ENCODE measurements at regions not wholly inside any gene's neighbourhood (a gene's known extent, or its start where the extent isn't known, plus 50 kb on each side); places are given as distances from the start of the nearest gene placed in this dataset.

DNA sequence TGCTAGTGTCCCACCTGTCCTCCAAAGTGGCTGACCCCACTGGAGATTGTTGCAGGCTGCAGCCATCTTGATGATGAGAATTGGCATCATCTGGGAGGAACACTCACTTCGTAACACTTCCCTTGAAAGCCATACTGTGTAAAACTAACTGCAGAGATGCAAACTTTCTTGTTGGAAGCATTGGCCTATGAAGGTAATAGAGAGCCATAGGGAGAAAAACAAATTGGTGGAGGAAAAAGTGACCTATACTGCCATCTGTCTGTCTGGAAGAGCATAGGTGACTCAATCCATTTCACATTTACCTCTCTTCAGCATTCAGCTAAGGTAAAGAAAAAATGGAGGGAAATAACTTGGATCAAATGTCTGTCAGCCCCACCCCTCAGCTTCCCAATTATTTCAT is 473.4 kb downstream of the NTRK2 start:
- no peak for DNase-seq (ENCODE audit: extremely low read depth, low read depth)
- TF ChIP-seq CTCF (IDR thresholded peaks at IDR 0.05; ENCODE audit: low read depth, low read length), result peak; percentile 25

- no peak for DNase-seq (ENCODE audit: extremely low read depth, low read depth)
- TF ChIP-seq CTCF (IDR thresholded peaks at IDR 0.05; ENCODE audit: low read depth, low read length), result no peak
Measured at GRCh38 chr9:85142496-85142911, 473.0 kb downstream of the NTRK2 start.

DNA sequence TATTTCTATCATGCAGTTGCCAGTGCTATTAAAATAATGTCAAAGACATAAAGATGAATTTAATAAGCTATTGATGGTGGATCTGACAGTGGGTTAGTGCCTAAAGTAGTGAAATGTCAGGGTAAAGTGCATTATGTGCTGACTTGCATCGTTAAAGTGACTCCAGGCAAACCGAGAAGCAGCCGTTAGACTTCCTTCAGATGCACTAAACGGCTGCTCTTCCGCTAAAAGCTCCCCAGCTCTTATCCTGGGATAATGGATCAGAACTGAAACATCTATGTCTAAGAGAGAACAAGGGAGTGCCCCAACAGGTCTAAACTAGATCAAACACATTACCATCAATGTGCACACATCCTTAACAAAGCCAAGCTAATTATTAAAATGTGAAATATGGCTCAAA is 468.2 kb downstream of the NTRK2 start:
- DNase-seq (ENCODE audit: extremely low read depth, low read depth), result no peak
- TF ChIP-seq CTCF (IDR thresholded peaks at IDR 0.05; ENCODE audit: low read depth, low read length), result no peak

- TF ChIP-seq CTCF (IDR thresholded peaks at IDR 0.05; ENCODE audit: low read depth, low read length), result no peak
- DNase-seq (ENCODE audit: extremely low read depth, low read depth), result no peak
Measured at GRCh38 chr9:85136987-85137386, 467.5 kb downstream of the NTRK2 start.

- no peak for DNase-seq (ENCODE audit: extremely low read depth, low read depth)
- TF ChIP-seq CTCF (IDR thresholded peaks at IDR 0.05; ENCODE audit: low read depth, low read length), result no peak
Measured at GRCh38 chr9:85136507-85136906, 467.0 kb downstream of the NTRK2 start.

DNA sequence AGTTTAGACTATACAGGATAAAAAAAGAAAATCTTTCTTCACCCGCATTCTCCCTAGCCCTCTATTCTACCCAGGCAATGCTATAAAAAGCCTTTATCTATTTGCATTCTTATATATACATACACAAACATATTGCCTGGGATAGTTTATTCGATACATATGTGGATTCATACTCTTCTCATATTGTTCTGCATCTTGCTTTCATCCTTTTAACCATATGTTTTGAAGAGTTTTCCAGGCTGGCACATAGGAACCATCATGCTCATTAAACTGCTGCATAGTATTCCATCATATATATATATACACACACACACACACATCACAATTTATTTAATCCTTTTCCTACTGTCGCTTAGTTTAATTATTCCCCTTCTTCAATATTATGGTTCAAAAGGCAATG is 461.2 kb downstream of the NTRK2 start:
- DNase-seq (ENCODE audit: extremely low read depth, low read depth), result no peak
- TF ChIP-seq CTCF (IDR thresholded peaks at IDR 0.05; ENCODE audit: low read depth, low read length), result no peak

GRCh38 chr9:85130260-85130659 is 460.7 kb downstream of the NTRK2 start:
- no peak for DNase-seq (ENCODE audit: extremely low read depth, low read depth)
- no peak for TF ChIP-seq CTCF (IDR thresholded peaks at IDR 0.05; ENCODE audit: low read depth, low read length)

Measured in AG09319 (cell line).